GM23338 (cell line): ENCODE measurements at regions not wholly inside any gene's neighbourhood (a gene's known extent, or its start where the extent isn't known, plus 50 kb on each side); places are given as distances from the start of the nearest gene placed in this dataset.

Experiments used
- CREB1 ChIP-seq: fragments of 250-450 bp; sonication (Bioruptor Pico); IDR thresholded peaks from 2 replicates; pipeline ENCODE4 v1.5.0; 2020; ENCODE audit warnings: low read depth, mild to moderate bottlenecking, moderate library complexity
- CTCF ChIP-seq, 2 experiments: fragments of 200-600 bp in 1 of 2; sonication (generic) in 1 of 2; conservative IDR thresholded peaks; 2 replicates each; pipeline versions ENCODE4 v1.5.1 to v1.6.1; 2016 to 2017; ENCODE audit warnings: antibody characterized with exemption in 2 of 2, low read depth in 2 of 2, mild to moderate bottlenecking in 2 of 2, moderate library complexity in 1 of 2
- EZH2 ChIP-seq: fragments of 200-600 bp; sonication (generic); IDR thresholded peaks from one replicate; pipeline ENCODE4 v1.8.0; 2017; ENCODE audit warnings: antibody characterized with exemption, mild to moderate bottlenecking, low read depth; ENCODE audit not compliant: unreplicated experiment
- EZH2phosphoT487 ChIP-seq: fragments of 200-600 bp; sonication (generic); IDR thresholded peaks from one replicate; pipeline ENCODE4 v1.8.1; 2018; ENCODE audit warnings: antibody characterized with exemption; ENCODE audit not compliant: unreplicated experiment
- JUNB ChIP-seq: IDR thresholded peaks from one replicate; pipeline ENCODE4 v1.6.1; 2016; ENCODE audit warnings: antibody characterized with exemption; ENCODE audit not compliant: unreplicated experiment
- STAT1 ChIP-seq: IDR thresholded peaks from one replicate; pipeline ENCODE4 v1.6.1; 2016; ENCODE audit warnings: antibody characterized with exemption; ENCODE audit not compliant: unreplicated experiment
- ZNF114 ChIP-seq: fragments of 250-450 bp; sonication (Bioruptor Pico); IDR thresholded peaks from 2 replicates; pipeline ENCODE4 v1.5.0; 2020; ENCODE audit warnings: mild to moderate bottlenecking, moderate library complexity
- TF ChIP-seq, protein P1 (sequence below): fragments of 250-450 bp; sonication (Bioruptor Pico); IDR thresholded peaks from 2 replicates; pipeline ENCODE4 v1.5.0; 2020; ENCODE audit warnings: mild to moderate bottlenecking, moderate library complexity
- TF ChIP-seq, protein P2 (sequence below): IDR thresholded peaks from 2 replicates; pipeline ENCODE4 v1.6.1; 2016; ENCODE audit warnings: antibody characterized with exemption

DNA sequence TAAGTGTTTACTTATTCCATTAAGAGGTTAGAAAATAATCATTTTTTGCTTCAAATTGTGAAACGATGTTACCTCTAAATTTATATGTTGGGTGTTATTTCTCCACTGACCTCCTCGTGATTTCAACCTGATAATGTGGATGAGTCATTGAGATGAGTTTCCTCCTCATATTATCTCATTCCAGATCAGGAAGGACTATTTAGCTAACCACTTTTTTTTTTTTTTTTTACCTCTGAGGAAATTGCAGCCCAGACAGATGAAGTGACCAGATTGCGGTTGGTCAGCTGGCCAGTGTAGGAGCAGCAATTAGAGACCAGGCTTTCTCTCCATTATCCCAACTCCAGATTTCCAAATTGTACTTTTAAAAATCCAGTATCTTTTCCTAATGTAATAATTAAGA is 248.7 kb downstream of the FZD1 start (continued):
- TF ChIP-seq, protein P1, sequence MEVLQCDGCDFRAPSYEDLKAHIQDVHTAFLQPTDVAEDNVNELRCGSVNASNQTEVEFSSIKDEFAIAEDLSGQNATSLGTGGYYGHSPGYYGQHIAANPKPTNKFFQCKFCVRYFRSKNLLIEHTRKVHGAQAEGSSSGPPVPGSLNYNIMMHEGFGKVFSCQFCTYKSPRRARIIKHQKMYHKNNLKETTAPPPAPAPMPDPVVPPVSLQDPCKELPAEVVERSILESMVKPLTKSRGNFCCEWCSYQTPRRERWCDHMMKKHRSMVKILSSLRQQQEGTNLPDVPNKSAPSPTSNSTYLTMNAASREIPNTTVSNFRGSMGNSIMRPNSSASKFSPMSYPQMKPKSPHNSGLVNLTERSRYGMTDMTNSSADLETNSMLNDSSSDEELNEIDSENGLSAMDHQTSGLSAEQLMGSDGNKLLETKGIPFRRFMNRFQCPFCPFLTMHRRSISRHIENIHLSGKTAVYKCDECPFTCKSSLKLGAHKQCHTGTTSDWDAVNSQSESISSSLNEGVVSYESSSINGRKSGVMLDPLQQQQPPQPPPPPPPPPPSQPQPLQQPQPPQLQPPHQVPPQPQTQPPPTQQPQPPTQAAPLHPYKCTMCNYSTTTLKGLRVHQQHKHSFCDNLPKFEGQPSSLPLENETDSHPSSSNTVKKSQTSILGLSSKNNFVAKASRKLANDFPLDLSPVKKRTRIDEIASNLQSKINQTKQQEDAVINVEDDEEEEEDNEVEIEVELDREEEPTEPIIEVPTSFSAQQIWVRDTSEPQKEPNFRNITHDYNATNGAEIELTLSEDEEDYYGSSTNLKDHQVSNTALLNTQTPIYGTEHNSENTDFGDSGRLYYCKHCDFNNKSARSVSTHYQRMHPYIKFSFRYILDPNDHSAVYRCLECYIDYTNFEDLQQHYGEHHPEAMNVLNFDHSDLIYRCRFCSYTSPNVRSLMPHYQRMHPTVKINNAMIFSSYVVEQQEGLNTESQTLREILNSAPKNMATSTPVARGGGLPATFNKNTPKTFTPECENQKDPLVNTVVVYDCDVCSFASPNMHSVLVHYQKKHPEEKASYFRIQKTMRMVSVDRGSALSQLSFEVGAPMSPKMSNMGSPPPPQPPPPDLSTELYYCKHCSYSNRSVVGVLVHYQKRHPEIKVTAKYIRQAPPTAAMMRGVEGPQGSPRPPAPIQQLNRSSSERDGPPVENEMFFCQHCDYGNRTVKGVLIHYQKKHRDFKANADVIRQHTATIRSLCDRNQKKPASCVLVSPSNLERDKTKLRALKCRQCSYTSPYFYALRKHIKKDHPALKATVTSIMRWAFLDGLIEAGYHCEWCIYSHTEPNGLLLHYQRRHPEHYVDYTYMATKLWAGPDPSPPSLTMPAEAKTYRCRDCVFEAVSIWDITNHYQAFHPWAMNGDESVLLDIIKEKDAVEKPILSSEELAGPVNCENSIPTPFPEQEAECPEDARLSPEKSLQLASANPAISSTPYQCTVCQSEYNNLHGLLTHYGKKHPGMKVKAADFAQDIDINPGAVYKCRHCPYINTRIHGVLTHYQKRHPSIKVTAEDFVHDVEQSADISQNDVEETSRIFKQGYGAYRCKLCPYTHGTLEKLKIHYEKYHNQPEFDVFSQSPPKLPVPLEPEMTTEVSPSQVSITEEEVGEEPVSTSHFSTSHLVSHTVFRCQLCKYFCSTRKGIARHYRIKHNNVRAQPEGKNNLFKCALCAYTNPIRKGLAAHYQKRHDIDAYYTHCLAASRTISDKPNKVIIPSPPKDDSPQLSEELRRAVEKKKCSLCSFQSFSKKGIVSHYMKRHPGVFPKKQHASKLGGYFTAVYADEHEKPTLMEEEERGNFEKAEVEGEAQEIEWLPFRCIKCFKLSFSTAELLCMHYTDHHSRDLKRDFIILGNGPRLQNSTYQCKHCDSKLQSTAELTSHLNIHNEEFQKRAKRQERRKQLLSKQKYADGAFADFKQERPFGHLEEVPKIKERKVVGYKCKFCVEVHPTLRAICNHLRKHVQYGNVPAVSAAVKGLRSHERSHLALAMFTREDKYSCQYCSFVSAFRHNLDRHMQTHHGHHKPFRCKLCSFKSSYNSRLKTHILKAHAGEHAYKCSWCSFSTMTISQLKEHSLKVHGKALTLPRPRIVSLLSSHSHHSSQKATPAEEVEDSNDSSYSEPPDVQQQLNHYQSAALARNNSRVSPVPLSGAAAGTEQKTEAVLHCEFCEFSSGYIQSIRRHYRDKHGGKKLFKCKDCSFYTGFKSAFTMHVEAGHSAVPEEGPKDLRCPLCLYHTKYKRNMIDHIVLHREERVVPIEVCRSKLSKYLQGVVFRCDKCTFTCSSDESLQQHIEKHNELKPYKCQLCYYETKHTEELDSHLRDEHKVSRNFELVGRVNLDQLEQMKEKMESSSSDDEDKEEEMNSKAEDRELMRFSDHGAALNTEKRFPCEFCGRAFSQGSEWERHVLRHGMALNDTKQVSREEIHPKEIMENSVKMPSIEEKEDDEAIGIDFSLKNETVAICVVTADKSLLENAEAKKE: no peak
- TF ChIP-seq, protein P2, sequence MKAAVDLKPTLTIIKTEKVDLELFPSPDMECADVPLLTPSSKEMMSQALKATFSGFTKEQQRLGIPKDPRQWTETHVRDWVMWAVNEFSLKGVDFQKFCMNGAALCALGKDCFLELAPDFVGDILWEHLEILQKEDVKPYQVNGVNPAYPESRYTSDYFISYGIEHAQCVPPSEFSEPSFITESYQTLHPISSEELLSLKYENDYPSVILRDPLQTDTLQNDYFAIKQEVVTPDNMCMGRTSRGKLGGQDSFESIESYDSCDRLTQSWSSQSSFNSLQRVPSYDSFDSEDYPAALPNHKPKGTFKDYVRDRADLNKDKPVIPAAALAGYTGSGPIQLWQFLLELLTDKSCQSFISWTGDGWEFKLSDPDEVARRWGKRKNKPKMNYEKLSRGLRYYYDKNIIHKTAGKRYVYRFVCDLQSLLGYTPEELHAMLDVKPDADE: no peak
- no peak for TF ChIP-seq CTCF (conservative IDR thresholded peaks at IDR 0.05; ENCODE audit: low read depth in 2 of 2)
- TF ChIP-seq STAT1: no peak
- no peak for TF ChIP-seq ZNF114
- no peak for TF ChIP-seq JUNB
- no peak for TF ChIP-seq EZH2
- no peak for TF ChIP-seq CREB1 (CRISPR knock-in tag)
- no peak for TF ChIP-seq EZH2phosphoT487
